Motor neuron (in vitro differentiated cells): ENCODE measurements at regions not wholly inside any gene's neighbourhood (a gene's known extent, or its start where the extent isn't known, plus 50 kb on each side); places are given as distances from the start of the nearest gene placed in this dataset.
"Not testable (repeated sequence)": the region's sequence is repeated elsewhere in the genome, so short reads cannot be mapped to it uniquely, and the experiment has no call there.

Source experiments
- ATAC-seq, 8 experiments: fragments of 200-7000 bp; cut with Tn5 transposase; replicated peaks in 6 of 8; 2 replicates each; pipeline ENCODE4 v1.8.0; 2021; ENCODE audit warnings: mild to moderate bottlenecking in 8 of 8, moderate library complexity in 8 of 8
- H3K27ac ChIP-seq, 2 donors: fragments of 250-450 bp; sonication (Bioruptor Pico); 2 replicates each; pipeline ENCODE4 v1.9.0; 2021; ENCODE audit warnings: antibody characterized with exemption in 2 of 2, mild to moderate bottlenecking in 2 of 2, moderate library complexity in 1 of 2
- H3K4me1 ChIP-seq, 2 donors: fragments of 250-450 bp; sonication (Bioruptor Pico); replicated peaks in 1 of 2; 2 replicates each; pipeline ENCODE4 v1.6.1; 2021; ENCODE audit warnings: antibody characterized with exemption in 2 of 2, mild to moderate bottlenecking in 2 of 2, moderate library complexity in 1 of 2
- H3K4me3 ChIP-seq, 5 donors: fragments of 250-450 bp; sonication (Bioruptor Pico); 2 replicates each; pipeline ENCODE4 v1.9.0; 2021; ENCODE audit warnings: antibody characterized with exemption in 5 of 5, mild to moderate bottlenecking in 5 of 5, moderate library complexity in 4 of 5
- WGBS, 10 experiments: fragments of 450-650 bp; shearing (Covaris generic); methylation state at CpG; one replicate each; pipeline ENCODE4 v1.0.0; 2022; 5-methylcytosine and 5-hydroxymethylcytosine counted together
- in situ Hi-C, 9 experiments: fragments of 400-800 bp; cut with MboI; loops; one replicate each; pipeline ENCODE4 v1.15.0; 2021; ENCODE audit warnings: low sequenced_read_pairs in 9 of 9, low pct_unique_long_range_greater_than_20kb in 2 of 9; ENCODE audit not compliant: unreplicated experiment in 9 of 9

DNA sequence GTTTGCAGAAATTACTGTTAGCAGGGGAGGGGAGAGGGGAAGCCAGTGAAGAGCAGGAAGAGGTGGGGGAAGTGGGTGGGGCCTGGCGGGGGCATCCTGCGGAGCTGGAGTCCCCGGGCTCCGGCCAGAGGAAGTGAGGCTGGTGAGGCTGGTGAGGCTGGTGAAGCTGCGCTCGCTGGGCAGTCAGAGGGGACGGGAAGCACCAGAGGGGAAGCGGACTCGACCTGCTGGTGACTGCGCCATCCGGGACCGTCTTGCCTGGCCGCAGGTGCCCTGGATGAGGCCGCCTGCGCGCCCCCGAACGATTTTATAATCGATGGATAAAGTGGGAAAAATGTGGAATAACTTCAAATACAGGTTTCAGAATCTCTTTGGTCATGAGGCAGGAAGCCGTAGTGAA lies 635.3 kb upstream of the MARCKS start:
- H3K4me1 ChIP-seq = no peaks in the 10 kb centered on the region
- no peak for ATAC-seq
- in situ Hi-C loops = no loop called here
- no peak overlapping the region for H3K4me3 ChIP-seq
- 40 to 100% (median 88%) methylated on average over 1 to 5 of the region's 20 CpGs; no CpG with 5 or more reads in 5 of the 10 experiments for WGBS, 10 experiments
- H3K27ac ChIP-seq = no peak overlapping the region

DNA sequence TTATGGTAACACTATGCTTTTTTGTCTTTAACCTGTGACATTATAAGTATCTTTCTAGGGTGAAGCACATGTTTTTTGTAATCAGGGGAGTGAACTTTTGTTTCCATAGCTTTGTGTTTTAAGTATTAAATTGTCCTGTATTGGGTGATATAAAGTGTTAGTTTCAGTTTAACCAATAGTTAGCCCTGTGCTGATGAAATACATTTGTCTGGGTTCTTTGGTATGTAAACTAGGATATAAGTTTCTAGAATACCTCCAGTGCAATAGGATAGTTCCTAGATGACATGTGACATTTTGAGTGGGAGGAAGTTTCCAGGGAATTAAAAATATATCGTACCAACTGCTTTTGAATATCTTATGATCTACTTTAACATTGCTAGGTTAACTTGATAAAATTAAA lies 611.0 kb upstream of the MARCKS start:
- in situ Hi-C loops = no loop called here
- H3K4me1 ChIP-seq = peaks cover 0 to 3% of the 10 kb centered on the region in 2 donors
- ATAC-seq = no peak

DNA sequence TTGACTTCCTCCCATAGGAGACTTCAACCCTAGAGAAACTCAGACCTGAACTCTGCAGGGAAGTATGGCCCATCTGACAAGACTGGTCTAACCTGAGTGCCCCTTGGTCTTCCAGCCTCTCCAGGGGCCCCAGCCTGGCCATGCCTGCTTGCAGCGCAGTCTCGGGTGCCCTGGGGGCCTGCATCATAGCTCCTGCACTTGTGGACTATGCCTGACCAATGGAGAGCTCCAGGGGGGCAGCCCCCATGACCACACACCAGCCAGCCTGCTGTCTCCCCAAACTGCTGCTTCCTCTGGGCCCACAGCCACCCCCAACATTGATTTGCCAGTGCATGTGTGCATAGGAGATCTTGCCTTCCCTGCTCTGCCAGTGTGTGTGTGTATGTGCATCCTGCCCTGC lies 608.6 kb upstream of the MARCKS start:
- WGBS, 10 experiments = 100% methylated on average over 2 of the region's 2 CpGs; no CpG with 5 or more reads in 9 of the 10 experiments
- in situ Hi-C loops = no loop called here

More for the DNA sequence above, 611.0 kb upstream of the MARCKS start:
- Histone ChIP-seq H3K4me3 (no peak overlapping the region), H3K27ac (no peak overlapping the region)
- WGBS, 10 experiments = 86 to 100% (median 100%) methylated on average over 1 of the region's 1 CpG; no CpG with 5 or more reads in 3 of the 10 experiments

DNA sequence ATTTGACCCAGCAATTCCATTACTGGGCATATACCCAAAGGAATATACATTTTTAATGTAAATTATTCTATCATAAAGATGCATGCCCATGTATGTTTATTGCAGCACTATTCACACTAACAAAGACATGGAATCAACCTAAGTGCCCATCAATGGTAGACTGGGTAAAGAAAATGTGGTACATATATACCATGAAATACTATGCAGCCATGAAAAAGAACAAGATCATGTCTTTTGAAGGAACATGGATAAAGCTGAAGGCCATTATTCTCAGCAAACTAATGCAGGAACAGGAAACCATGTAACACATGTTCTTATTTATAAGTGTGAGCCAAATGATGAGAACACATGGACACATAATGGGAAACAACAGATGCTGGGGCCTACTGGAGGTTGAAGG lies 603.0 kb upstream of the MARCKS start:
- in situ Hi-C loops, ATAC-seq, H3K4me3 ChIP-seq: not testable (repeated sequence)

More for the DNA sequence above, 608.6 kb upstream of the MARCKS start:
- Histone ChIP-seq H3K4me1 (peaks cover 0 to 3% of the 10 kb centered on the region in 2 donors), H3K27ac (no peak overlapping the region), H3K4me3 (no peak overlapping the region)
- ATAC-seq = no peak

GRCh38 chr6:113258771-113259170 lies 598.4 kb upstream of the MARCKS start:
- no peak overlapping the region for H3K27ac ChIP-seq
- ATAC-seq = no peak
- in situ Hi-C loops = no loop called here
- no peak overlapping the region for H3K4me3 ChIP-seq
- 17 to 100% (median 65%) methylated on average over 1 of the region's 1 CpG; no CpG with 5 or more reads in 4 of the 10 experiments for WGBS, 10 experiments
- H3K4me1 ChIP-seq = no peaks in the 10 kb centered on the region

More for the DNA sequence above, 603.0 kb upstream of the MARCKS start:
- H3K27ac ChIP-seq, H3K4me1 ChIP-seq: not testable (repeated sequence)

DNA sequence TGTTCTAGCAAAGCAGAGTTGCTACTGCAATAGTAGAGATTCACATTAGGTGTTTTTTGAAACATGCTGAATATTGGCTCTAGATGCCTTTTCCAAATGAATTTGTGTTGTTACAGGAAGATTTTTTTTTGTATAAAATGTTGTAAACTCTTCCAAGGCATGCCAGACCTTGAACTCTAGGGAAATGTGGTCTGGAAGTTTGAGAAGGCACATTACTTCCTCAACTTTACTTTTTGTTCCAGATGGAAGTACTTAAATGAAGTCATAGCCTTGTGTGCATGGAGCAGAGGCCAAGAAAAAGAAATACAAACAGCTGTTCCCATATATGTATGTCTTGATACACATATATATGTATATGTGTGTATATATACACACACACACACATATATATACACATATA lies 585.7 kb upstream of the MARCKS start:
- H3K4me3 ChIP-seq = no peak overlapping the region
- in situ Hi-C loops = no loop called here
- no peak for ATAC-seq
- no peak overlapping the region for H3K27ac ChIP-seq
- no peaks in the 10 kb centered on the region for H3K4me1 ChIP-seq

DNA sequence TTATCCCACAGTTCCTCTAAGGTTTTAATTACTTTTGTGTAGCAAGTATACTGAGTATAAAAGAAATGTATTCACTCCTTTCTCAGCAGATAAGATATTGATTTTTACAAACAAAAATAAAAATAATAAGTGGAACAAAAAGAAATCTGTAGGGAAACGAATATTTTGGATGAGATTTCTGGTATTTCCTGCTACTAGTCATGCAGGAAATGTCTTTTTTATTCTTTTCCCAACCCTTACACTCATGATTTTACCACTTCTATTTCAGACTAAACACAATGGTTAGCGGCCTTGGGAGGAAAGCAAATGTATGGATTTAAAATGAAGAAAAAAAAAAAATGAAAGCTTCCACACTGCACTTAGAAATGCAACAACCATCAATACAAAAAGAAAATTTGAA lies 580.5 kb upstream of the MARCKS start:
- no peak for ATAC-seq
- Histone ChIP-seq H3K4me3 (no peak overlapping the region), H3K4me1 (no peaks in the 10 kb centered on the region), H3K27ac (no peak overlapping the region)
- in situ Hi-C loops = no loop called here
- WGBS, 10 experiments = 38 to 100% (median 80%) methylated on average over 2 of the region's 2 CpGs

- ATAC-seq = no peak
- no peak overlapping the region for H3K27ac ChIP-seq
- in situ Hi-C loops = no loop called here
- no peaks in the 10 kb centered on the region for H3K4me1 ChIP-seq
- WGBS, 10 experiments = 50 to 100% (median 92%) methylated on average over 1 of the region's 1 CpG; no CpG with 5 or more reads in 2 of the 10 experiments
- H3K4me3 ChIP-seq = no peak overlapping the region
Observed at GRCh38 chr6:113277111-113277510, 580.0 kb upstream of the MARCKS start.

GRCh38 chr6:113281014-113281413 lies 576.1 kb upstream of the MARCKS start:
- Histone ChIP-seq H3K4me1 (no peaks in the 10 kb centered on the region), H3K27ac (no peak overlapping the region), H3K4me3 (no peak overlapping the region)
- in situ Hi-C loops = no loop called here
- ATAC-seq = no peak

DNA sequence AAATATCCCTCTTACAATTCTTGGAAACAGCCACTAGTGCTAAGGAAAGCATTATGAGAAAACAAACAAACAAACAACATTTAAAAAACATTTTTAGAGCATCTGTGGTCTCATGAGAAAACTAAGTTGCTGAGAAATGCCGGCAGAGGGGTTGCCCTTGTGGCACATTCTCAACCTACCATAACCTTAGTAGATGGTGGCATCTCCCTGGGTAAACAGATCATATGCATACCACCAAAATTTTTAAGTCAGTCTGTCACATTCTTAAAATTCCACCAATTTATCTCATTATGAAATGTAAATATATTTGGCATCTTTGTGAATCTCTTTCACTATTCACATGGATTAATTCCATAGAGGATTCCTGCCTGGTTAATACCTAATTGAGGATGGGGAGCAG lies 575.7 kb upstream of the MARCKS start:
- no peak overlapping the region for H3K27ac ChIP-seq
- H3K4me1 ChIP-seq = no peaks in the 10 kb centered on the region
- WGBS, 10 experiments = 0 to 100% (median 38%) methylated on average over 1 of the region's 1 CpG; no CpG with 5 or more reads in 2 of the 10 experiments
- in situ Hi-C loops = no loop called here
- H3K4me3 ChIP-seq = no peak overlapping the region
- ATAC-seq = no peak

GRCh38 chr6:113287396-113287795 lies 569.7 kb upstream of the MARCKS start:
- Histone ChIP-seq H3K4me3 (no peak overlapping the region), H3K4me1 (no peaks in the 10 kb centered on the region), H3K27ac (no peak overlapping the region)
- WGBS, 10 experiments = 50 to 100% (median 96%) methylated on average over 1 to 2 of the region's 2 CpGs; no CpG with 5 or more reads in 1 of the 10 experiments
- ATAC-seq = no peak
- in situ Hi-C loops = no loop called here

- H3K4me1 ChIP-seq = no peaks in the 10 kb centered on the region
- H3K4me3 ChIP-seq = no peak overlapping the region
- no peak overlapping the region for H3K27ac ChIP-seq
- WGBS, 10 experiments = 43 to 100% (median 100%) methylated on average over 1 of the region's 1 CpG; no CpG with 5 or more reads in 6 of the 10 experiments
- no peak for ATAC-seq
- in situ Hi-C loops = no loop called here
Observed at GRCh38 chr6:113288409-113288808, 568.7 kb upstream of the MARCKS start.

GRCh38 chr6:113289166-113289565 lies 568.0 kb upstream of the MARCKS start:
- in situ Hi-C loops = no loop called here
- WGBS, 10 experiments = 68 to 93% (median 82%) methylated on average over 2 to 6 of the region's 6 CpGs; no CpG with 5 or more reads in 1 of the 10 experiments
- H3K4me3 ChIP-seq = no peak overlapping the region
- no peak overlapping the region for H3K27ac ChIP-seq
- no peaks in the 10 kb centered on the region for H3K4me1 ChIP-seq
- ATAC-seq = no peak

DNA sequence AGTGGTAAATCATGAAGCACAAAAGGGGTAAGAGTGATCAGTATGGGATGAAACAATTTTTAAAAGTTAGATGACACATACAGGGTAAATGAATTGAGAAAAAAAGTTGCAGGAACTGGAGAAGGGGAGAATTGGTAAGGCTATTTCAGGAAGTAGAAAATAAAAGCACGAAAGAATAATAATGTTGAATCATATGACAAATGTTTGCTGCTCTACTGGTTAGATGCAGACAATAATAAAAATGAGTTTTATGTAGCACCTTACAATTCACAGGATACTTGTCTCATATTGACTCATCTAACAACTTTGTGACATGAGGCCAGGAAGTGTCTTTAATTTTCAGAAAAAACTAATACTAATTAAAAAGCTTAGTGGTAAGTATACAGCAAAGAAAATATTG lies 566.5 kb upstream of the MARCKS start:
- H3K27ac ChIP-seq = no peak overlapping the region
- no peaks in the 10 kb centered on the region for H3K4me1 ChIP-seq
- H3K4me3 ChIP-seq = no peak overlapping the region
- no peak for ATAC-seq
- in situ Hi-C loops = no loop called here
- 67 to 100% (median 93%) methylated on average over 1 of the region's 1 CpG for WGBS, 10 experiments
